ENCODE measurements at regions not wholly inside any gene's neighbourhood (a gene's known extent, or its start where the extent isn't known, plus 50 kb on each side); places are given as distances from the start of the nearest gene placed in this dataset.
"Not testable (repeated sequence)": the region's sequence is repeated elsewhere in the genome, so short reads cannot be mapped to it uniquely, and the experiment has no call there.

DNA sequence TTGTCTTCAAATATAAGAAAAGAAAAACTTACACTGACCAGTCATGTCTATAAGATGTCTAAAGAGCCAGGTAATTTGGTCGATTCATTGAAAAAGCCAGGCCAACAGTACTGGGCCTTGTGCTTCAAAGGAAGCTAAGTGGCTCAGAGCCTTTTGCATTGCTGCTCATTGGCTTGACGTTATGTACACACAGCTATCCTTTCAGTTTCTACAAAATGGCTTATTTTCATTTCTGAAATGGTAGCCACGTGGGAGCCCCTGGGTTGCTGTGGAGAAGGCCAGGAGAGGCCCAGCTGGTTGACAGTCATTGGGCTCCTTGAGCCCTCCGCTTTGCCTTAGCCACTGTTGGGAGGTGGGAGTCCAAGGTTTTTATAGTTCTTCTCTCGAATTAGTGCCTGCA is 199.1 kb upstream of the CXorf66 start:
- DNase-seq = no peak

DNA sequence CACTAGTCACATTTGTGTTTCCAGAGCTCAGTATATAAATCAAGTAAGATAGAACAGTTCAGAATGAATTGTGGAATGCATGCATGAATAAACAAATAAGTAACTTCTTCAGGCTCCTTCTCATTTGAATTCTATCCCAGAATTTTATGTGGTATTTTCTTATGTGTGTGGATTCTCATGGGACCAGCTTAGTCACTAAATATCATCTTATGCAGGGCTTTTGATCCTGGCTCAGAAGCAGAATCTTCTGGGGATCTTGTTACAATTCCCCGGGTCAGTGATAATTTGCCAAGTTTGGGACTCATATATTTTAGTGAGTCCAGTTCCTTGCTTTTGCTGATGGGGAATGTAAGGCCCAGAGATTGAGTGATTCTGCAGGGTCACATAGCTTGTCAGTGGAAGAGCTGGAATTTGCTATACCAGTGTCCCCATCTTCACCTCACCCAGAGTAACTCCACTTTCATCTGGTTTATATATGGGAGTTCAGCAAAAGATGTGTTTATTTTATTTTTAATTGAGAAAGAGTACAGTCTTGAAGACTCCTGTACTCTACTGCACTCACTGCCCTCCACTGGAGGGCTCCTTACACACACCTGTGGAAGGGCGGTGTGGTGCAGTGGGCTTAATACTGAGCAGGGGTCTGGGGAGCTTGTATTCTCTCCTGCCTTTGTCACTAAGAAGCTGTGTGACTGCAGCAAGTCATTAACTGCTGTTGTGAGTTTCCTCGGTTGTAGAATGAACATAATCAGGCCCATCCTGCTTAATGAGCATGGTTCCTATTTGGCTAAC is 198.2 kb upstream of the CXorf66 start:
- no peak for DNase-seq

GRCh38 chrX:140157611-140158010 is 192.3 kb upstream of the CXorf66 start:
- DNase-seq = no peak

DNA sequence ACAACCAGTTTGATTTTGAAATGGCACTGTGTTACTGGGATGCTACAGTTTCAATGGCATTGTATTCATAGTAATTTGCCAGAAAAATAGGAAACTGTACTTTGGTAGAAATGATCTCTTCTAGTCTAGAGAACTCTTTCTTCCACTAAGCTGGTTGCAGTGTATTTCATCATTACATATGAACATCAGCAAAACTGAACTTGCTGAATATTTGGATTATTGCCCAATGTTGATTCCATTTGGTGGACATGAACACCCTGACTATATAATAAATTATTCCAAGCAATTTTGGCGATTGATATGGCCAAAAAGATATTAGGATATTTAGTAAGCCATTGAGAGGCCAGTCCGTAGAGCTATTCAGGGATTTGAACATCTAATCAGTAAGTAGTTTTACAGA is 191.8 kb upstream of the CXorf66 start:
- DNase-seq = no peak

DNA sequence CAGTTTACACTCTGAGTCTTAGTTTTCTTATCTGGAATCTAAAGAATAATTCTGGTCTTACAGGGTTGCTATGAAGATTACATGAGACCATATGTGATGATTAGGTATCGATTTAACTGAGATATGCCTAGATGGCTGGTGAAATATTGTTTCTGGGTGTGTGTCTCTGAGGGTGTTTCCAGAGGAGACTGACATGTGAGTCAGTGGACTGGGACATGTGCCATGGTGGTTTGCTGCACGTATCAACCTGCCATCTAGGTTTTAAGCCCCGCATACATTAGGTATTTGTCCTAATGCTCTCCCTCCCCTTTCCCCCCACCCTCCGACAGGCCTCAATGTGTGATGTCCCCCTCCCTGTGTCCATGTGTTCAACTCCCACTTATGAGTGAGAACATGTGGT is 186.0 kb upstream of the CXorf66 start:
- no peak for DNase-seq

DNA sequence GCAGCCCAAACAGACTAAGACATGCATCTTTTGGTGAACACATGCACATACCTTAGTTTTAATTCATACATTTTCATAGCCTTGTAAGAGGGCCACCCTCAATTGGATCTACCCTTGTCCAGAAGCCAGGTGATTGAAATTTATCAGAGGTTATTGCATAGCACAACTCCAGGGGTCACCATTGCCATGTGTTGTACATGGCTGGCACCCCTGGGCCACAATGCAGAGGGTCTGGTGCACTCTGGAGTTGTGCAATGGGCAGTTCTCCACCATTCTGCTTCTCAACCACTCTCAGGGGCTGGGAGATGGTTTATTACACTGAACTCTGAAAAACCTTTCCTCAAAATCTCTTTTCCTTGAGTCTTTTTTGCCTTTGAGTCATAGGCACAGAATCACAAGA is 184.4 kb upstream of the CXorf66 start:
- DNase-seq = no peak

GRCh38 chrX:140141444-140142029 is 176.2 kb upstream of the CXorf66 start:
- DNase-seq = peak; percentile 23

DNA sequence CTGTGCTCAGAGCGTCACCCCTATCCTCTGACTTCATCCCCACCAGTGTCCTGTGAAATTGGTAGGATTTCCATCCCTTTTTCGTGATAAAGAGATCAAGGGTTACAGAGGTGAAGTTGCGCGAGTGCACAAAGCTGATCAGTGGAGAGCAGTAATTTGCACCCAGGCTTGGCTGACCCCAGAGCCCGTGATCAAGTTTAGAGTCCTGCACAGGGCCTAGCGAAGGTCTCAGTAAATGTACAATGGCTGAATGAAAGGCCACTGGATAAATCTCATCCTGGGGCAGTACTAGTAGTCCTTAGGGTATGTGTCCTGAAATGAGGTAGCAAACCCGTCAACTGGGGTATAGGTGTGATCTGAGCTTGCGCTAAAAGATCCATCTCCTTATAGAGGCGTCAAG is 173.2 kb upstream of the CXorf66 start:
- not testable (repeated sequence) for DNase-seq

DNA sequence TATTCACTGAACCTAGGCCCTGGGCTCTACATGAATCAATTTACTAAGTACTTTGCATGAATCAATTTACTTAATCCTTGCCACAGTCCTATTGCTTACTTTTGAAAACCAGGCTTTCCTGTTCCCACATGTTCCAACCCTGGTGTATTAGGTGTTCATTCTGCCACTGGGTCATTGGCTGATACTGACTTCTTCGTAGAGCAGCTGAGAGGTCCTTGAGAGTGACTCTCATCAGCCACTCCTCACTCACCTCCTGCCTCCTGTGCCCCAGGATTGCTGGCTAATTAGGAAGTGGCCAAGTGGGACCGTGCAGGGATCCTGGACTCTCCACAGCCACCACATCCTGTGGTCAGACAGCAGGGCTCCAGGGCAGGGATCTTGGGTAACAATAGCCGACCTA is 172.7 kb upstream of the CXorf66 start:
- DNase-seq = not testable (repeated sequence)

DNA sequence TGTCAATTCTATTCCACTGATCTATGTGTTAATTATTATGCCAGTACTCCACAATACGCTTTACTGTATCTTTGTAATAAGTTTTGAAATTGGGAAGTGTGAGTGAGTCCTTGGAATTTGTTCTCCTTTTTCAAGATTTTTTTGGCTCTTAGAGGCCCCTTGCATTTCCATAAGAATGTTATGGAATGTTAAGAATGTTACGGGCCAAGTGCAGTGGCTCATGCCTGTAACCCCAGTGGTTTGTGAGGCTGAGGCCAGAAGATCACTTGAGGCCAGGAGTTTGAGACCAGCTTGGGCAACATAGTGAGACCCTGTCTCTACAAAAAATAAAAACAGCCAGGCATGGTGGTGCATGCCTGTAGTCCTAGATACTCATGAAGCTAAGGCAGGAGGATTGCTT is 167.6 kb upstream of the CXorf66 start:
- no peak for DNase-seq

- no peak for DNase-seq
Measured at GRCh38 chrX:140123446-140123845, 158.1 kb upstream of the CXorf66 start.

DNA sequence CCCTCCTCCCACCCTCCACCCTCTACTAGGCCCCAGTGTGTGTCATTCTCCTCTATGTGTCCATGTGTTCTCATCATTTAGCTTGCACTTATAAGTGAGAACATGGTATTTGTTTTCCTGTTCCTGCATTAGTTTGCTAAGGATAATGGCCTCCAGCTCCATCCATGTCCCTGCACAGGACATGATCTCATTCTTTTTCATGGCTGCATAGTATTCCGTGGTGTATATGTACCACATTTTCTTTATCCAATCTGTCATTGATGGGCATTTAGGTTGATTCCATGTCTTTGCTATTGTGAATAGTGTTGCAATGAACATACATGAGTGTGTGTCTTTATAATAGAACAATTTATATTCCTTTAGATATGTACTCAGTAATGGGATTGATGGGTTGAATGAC is 148.7 kb upstream of the CXorf66 start:
- not testable (repeated sequence) for DNase-seq

DNA sequence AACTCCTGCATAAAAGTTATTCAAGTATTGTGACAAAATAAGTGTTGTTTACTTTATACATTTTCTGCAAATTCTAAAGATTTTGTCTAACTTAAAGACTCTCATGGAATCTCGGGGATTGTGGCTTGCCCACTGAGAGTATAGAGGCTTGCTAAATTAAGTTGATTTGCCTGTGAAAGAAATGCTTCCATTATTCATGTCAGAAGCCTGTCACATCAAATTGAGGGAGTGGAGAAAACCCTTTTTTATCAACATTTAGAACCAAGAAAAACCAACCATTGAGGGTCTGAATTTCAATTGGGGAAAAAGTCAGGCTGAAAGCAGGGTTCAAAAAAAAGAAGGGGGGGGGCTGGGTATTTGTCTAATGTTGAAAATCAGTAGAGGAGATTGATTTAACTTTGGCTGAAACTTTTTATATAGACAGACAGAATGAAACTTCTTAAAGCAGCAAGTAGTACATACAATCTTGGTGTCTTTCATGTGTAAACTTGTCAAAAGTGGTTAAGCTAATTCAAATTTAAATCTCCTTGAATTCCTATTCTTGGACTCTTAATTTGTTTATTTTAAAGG is 144.8 kb upstream of the CXorf66 start:
- no peak for DNase-seq

DNA sequence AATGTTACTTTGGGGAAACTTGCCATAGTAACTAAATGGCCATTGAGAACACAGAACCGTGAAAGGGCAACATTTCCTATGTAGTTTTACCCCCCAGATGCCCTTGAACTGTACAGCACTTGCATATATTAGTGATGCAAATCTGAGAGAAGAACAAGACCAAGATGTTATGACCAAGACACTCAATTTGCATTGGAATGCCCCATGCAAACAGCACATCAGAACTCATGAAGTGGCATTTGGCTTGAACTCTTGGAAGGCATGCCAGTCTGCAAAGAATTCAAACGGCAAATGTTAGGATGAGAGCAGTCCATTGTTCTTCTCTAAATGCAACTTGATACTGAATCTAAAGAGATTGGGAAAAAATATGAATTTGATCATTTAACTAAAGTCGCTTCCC is 139.4 kb upstream of the CXorf66 start:
- no peak for DNase-seq

- DNase-seq = no peak
Measured at GRCh38 chrX:140099221-140099620, 133.9 kb upstream of the CXorf66 start.

- no peak for DNase-seq
Measured at GRCh38 chrX:140092121-140092520, 126.8 kb upstream of the CXorf66 start.

DNA sequence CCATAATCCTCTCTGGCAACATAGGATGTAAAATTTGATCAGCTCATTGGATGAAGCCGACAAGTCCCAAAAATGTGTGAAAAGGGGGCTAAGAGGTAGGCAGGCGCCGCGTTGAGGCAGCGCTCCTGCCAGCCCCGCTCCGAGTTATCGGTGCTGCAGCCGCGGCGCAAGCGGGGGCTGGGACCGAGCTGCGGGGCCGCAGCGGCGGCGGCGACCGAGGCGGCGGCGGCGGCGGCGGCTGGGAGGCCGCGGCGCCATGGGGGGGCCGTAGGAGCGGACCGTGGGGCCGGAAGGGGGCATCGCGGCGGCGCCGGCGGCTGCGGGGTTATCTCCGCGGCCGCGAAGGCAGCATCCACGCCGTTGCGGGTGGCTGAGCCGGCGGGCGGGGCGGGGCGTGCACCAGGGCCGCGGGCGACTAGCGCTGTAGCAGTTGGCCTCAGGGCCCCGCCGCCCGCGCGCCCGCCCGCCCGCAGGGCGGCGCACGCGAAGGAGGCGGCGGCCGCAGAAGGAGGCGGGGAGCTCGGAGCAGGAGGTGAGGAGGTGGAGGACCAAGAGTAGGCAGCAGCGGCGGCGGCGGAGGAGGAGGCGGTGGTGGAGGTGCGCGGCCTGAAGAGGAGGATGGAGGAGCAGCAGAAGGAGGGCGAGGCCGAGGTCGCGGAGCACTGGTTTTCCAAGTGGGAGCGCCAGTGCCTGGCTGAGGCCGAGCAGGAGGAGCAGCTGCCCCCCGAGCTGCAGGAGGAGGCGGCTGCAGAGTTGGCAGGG is 126.0 kb upstream of the CXorf66 start:
- no peak for DNase-seq

GRCh38 chrX:140090800-140091124 is 125.4 kb upstream of the CXorf66 start:
- no peak for DNase-seq

GRCh38 chrX:140088438-140088837 is 123.1 kb upstream of the CXorf66 start:
- DNase-seq = no peak

DNA sequence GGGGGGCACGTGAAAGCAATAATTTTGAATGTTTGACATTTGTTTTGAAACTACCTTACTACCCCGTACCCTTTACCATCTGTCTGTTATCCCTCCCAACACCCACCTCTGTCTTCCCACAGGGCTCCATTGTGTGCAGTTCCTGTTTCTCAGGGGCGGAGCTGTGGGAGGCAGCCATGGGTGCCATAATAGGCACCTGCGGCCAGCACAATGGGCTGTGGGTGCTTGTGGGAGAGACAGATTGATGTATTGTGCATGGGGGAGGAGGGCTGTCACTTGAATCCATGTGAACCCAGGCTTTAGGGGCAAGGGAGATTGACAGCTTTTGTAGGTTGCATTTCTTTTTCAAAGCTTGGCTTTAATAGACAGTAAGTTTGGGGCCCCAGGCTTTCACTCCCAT is 122.6 kb upstream of the CXorf66 start:
- no peak for DNase-seq

- no peak for DNase-seq
Measured at GRCh38 chrX:140086691-140087090, 121.4 kb upstream of the CXorf66 start.

- DNase-seq = not testable (repeated sequence)
Measured at GRCh38 chrX:140074851-140075250, 109.5 kb upstream of the CXorf66 start.

- DNase-seq = no peak
Measured at GRCh38 chrX:140071037-140071436, 105.7 kb upstream of the CXorf66 start.
